K562 (cell line): ENCODE measurements at regions not wholly inside any gene's neighbourhood (a gene's known extent, or its start where the extent isn't known, plus 50 kb on each side); places are given as distances from the start of the nearest gene placed in this dataset.
A peak's percentile ranks its signal among the peaks of the same experiment; 100 is the strongest.

Source experiments
- ATAC-seq: fragments of 200-7000 bp; cut with Tn5 transposase; 3 replicates; pipeline ENCODE4 v1.9.1; 2020; ENCODE audit warnings: moderate library complexity
- BruUV-seq: library from RNA; stranded (reverse); fragments of 400-500 nt; replicated peaks from 2 replicates; lab custom pipeline; 2021; lab: Mats Ljungman, UMichigan
- CTCF ChIA-PET: fragments of 300-600 bp; formaldehyde crosslinking; extraction: SDS; loops from one replicate; lab custom pipeline; 2021; ENCODE audit warnings: low intra/inter-chr PET ratio; lab: Yijun Ruan, JAX
- POLR2A ChIA-PET: fragments of 300-600, 350-650 bp; sonication (Branson Sonifier 250); formaldehyde crosslinking; extraction: SDS; loops from one replicate; lab custom pipeline; 2021; ENCODE audit warnings: antibody characterized with exemption, inconsistent platforms; lab: Yijun Ruan, JAX
- DNase-seq, 4 experiments: peaks; one replicate each; pipeline versions ENCODE4 v3.0.0 to v3.0.0-alpha.2; 2011 to 2018; ENCODE audit warnings: low spot score in 3 of 4, mixed read lengths in 3 of 4; ENCODE audit errors: extremely low read depth in 1 of 4
- FAIRE-seq: peaks from 2 replicates; lab custom pipeline; 2011; peaks lifted over from hg19 to GRCh38; lab: Jason Lieb, UNC
- H2AFZ ChIP-seq: 2 replicates; pipeline ENCODE4 v1.6.0; 2011; ENCODE audit warnings: low read depth, low read length, control low read depth, inconsistent platforms
- H3K27ac ChIP-seq: fragments of 200-600 bp; 3 replicates; pipeline ENCODE4 v1.8.0; 2011; ENCODE audit warnings: low read depth, mild to moderate bottlenecking, control low read depth, inconsistent platforms, low read length, moderate library complexity, mixed read lengths; ENCODE audit errors: extremely low read depth
- H3K27me3 ChIP-seq, 2 experiments: fragments of 300-600 bp in 1 of 2; 2 replicates in 1 of 2; 3 replicates in 1 of 2; pipeline versions ENCODE4 v1.6.0 to v1.8.0; 2011; ENCODE audit warnings: inconsistent platforms in 2 of 2, low read length in 2 of 2, mild to moderate bottlenecking in 1 of 2, mixed read lengths in 1 of 2, moderate library complexity in 1 of 2; ENCODE audit not compliant: control insufficient read depth in 2 of 2, insufficient read depth in 2 of 2
- H3K36me3 ChIP-seq: fragments of 300-600 bp; 3 replicates; pipeline ENCODE4 v1.8.0; 2011; ENCODE audit warnings: mild to moderate bottlenecking, low read length, inconsistent platforms; ENCODE audit not compliant: control insufficient read depth, insufficient read depth
- H3K4me1 ChIP-seq, 2 experiments: fragments of 200-600 bp in 1 of 2; replicated peaks in 1 of 2; 2 replicates in 1 of 2; 3 replicates in 1 of 2; pipeline versions ENCODE4 v1.5.1 to v1.8.0; 2011; ENCODE audit warnings: inconsistent platforms in 2 of 2, low read length in 2 of 2, mild to moderate bottlenecking in 1 of 2, mixed read lengths in 1 of 2, moderate library complexity in 1 of 2; ENCODE audit not compliant: control insufficient read depth in 2 of 2, insufficient read depth in 2 of 2
- H3K4me2 ChIP-seq: 2 replicates; pipeline ENCODE4 v1.6.1; 2011; ENCODE audit warnings: low read length, control low read depth, inconsistent platforms, mixed read lengths; ENCODE audit not compliant: insufficient read depth
- H3K4me3 ChIP-seq: fragments of 200-600 bp; sonication (generic), shearing (Covaris generic); 2 replicates; pipeline ENCODE4 v1.5.1; 2016; ENCODE audit warnings: control low read depth, inconsistent platforms
- H3K79me2 ChIP-seq: fragments of 200-600 bp; 3 replicates; pipeline ENCODE4 v1.8.0; 2011; ENCODE audit warnings: low read length, inconsistent platforms; ENCODE audit not compliant: control insufficient read depth, insufficient read depth
- H3K9ac ChIP-seq, 2 experiments: 2 replicates each; pipeline versions ENCODE4 v1.6.0 to v1.6.1; 2011; ENCODE audit warnings: low read depth in 2 of 2, low read length in 2 of 2, control low read depth in 1 of 2, inconsistent platforms in 1 of 2, mild to moderate bottlenecking in 1 of 2, mixed read lengths in 1 of 2; ENCODE audit not compliant: insufficient read depth in 1 of 2
- H3K9me1 ChIP-seq: one replicate; pipeline ENCODE4 v1.6.0; 2011; ENCODE audit warnings: inconsistent platforms, mild to moderate bottlenecking, low read length, moderate library complexity; ENCODE audit not compliant: control insufficient read depth, insufficient read depth
- H3K9me3 ChIP-seq: replicated peaks from 2 replicates; pipeline ENCODE4 v1.5.1; 2011; ENCODE audit warnings: low read depth, low read length, inconsistent platforms; ENCODE audit not compliant: control insufficient read depth, insufficient read depth
- H4K20me1 ChIP-seq: replicated peaks from 2 replicates; pipeline ENCODE4 v1.6.1; 2011; ENCODE audit warnings: low read length, inconsistent platforms, mixed read lengths; ENCODE audit not compliant: control insufficient read depth, insufficient read depth
- ARID4B ChIP-seq: sonication (generic); formaldehyde crosslinking; IDR thresholded peaks from 2 replicates; pipeline ENCODE4 v1.8.0; 2022; ENCODE audit warnings: mild to moderate bottlenecking, missing genetic modification reagents
- CREB1 ChIP-seq, 2 experiments: sonication (generic) in 1 of 2; formaldehyde crosslinking in 1 of 2; IDR thresholded peaks; 2 replicates each; pipeline versions ENCODE4 v1.6.1 to v1.8.0; 2012 to 2022; ENCODE audit warnings: inconsistent platforms in 1 of 2, mild to moderate bottlenecking in 1 of 2, missing genetic modification reagents in 1 of 2, moderate library complexity in 1 of 2
- KLF13 ChIP-seq: fragments of 450-650 bp; IDR thresholded peaks from 2 replicates; pipeline ENCODE4 v1.6.1; 2016; ENCODE audit warnings: missing genetic modification characterization, low read depth, mild to moderate bottlenecking, missing compliant biosample characterization, moderate library complexity, borderline replicate concordance
- RAD51 ChIP-seq: fragments of 450-650 bp; IDR thresholded peaks from 2 replicates; pipeline ENCODE4 v1.7.1; 2016; ENCODE audit warnings: low read depth, mild to moderate bottlenecking, borderline replicate concordance
- WGBS: fragments of 100-300 bp; shearing (Covaris generic); methylation state at CpG from one replicate; pipeline ENCODE4 v1.1.6; 2016; ENCODE audit warnings: low coverage, mixed read lengths; ENCODE audit not compliant: insufficient coverage; ENCODE audit errors: missing lambda C conversion rate; 5-methylcytosine and 5-hydroxymethylcytosine counted together
- in situ Hi-C: fragments of 300-500 bp; cut with MboI; formaldehyde crosslinking; loops from 4 replicates; pipeline ENCODE4 v1.15.0; 2018; ENCODE audit warnings: inconsistent platforms, mixed read lengths
- intact Hi-C: fragments of 100-400 bp; cut with micrococcal nuclease; formaldehyde crosslinking; loops from 2 replicates; pipeline ENCODE4 v1.14.2; 2022
- TF ChIP-seq, protein P1 (sequence below): fragments of 450-650 bp; formaldehyde crosslinking; IDR thresholded peaks from 2 replicates; pipeline ENCODE4 v1.4.0; 2020; ENCODE audit warnings: mild to moderate bottlenecking, mixed read lengths

GRCh38 chr10:56269181-56269580 is 91.9 kb downstream of the ZWINT start (continued):
- TF ChIP-seq ARID4B (CRISPR knock-in tag): no peak
- TF ChIP-seq KLF13 (tag): no peak

GRCh38 chr10:56266120-56266519 is 94.9 kb downstream of the ZWINT start:
- no peak for ATAC-seq
- WGBS: 4% methylated on average over 1 of the region's 1 CpG
- intact Hi-C loops: no loop called here
- TF ChIP-seq, protein P1, sequence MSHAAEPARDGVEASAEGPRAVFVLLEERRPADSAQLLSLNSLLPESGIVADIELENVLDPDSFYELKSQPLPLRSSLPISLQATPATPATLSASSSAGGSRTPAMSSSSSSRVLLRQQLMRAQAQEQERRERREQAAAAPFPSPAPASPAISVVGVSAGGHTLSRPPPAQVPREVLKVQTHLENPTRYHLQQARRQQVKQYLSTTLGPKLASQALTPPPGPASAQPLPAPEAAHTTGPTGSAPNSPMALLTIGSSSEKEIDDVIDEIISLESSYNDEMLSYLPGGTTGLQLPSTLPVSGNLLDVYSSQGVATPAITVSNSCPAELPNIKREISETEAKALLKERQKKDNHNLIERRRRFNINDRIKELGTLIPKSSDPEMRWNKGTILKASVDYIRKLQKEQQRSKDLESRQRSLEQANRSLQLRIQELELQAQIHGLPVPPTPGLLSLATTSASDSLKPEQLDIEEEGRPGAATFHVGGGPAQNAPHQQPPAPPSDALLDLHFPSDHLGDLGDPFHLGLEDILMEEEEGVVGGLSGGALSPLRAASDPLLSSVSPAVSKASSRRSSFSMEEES (CRISPR knock-in tag): peak; percentile 88
- 0 out of 2 replicates have a peak, but pooled peaks have one; percentile 20 for TF ChIP-seq RAD51
- TF ChIP-seq CREB1 (IDR thresholded peaks at IDR 0.05): no peak
- no peak for TF ChIP-seq CREB1 (CRISPR knock-in tag; IDR thresholded peaks at IDR 0.05)
- DNase-seq: no peak
- Histone ChIP-seq H3K4me2 (no peak overlapping the region), H3K9me1 (no peaks in the 10 kb centered on the region), H3K27ac (no peak overlapping the region), H3K27me3 (no peaks in the 10 kb centered on the region), H3K36me3 (no peaks in the 10 kb centered on the region), H4K20me1 (no peaks in the 10 kb centered on the region), H3K9ac (no peak overlapping the region), H2AFZ (no peak overlapping the region), H3K9me3 (no peaks in the 10 kb centered on the region), H3K79me2 (no peaks in the 10 kb centered on the region), H3K4me3 (no peak overlapping the region), H3K4me1 (no peaks in the 10 kb centered on the region)
- BruUV-seq: no TSS peak
- no peak for FAIRE-seq
- in situ Hi-C loops: no loop called here
- ChIA-PET POLR2A (no interaction called here), CTCF (no interaction called here)
